ENCODE measurements at regions not wholly inside any gene's neighbourhood (a gene's known extent, or its start where the extent isn't known, plus 50 kb on each side); places are given as distances from the start of the nearest gene placed in this dataset.

GRCh38 chr2:121123268-121123667 is 161.7 kb downstream of the TFCP2L1 start:
- no peak for DNase-seq

DNA sequence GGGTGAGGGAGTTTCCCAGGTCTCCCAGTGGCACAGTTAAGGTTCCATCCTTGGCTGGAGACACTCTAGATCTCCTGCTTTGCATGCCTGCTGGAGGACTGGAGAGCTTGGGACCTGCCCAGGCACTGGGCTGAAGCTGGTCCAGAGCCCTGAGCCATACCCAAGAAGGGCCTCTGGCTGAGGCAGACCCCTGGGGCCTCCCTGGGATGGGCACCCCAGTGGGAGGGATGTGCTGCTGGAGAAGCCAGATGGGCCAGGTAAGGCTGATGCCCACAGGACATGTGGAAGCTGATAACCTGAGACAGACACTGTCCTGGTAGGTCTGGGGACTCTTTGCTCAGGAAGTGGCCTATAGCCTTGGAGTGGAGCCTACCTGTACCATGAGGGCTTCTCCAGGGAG is 160.7 kb downstream of the TFCP2L1 start:
- DNase-seq, result no peak

DNA sequence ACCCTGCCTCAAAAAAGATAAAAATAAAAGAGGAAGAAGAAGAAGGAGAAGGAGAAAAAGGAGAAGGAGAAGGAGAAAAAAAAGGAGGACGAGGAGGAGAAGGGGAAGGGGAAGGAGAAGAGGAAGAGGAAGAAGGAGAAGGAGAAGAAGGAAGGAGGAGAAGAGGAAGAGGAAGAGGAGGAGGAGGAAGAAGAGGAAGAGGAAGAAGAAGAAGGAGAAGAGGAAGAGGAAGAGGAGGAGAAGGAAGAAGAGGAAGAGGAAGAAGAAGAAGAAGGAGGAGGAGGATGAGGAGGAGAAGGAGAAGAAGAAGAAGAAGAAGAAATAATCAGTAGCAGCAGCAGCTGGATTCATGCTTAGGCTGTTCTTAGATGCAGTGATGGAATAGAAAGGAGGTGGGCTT is 159.7 kb downstream of the TFCP2L1 start:
- DNase-seq, result no peak

DNA sequence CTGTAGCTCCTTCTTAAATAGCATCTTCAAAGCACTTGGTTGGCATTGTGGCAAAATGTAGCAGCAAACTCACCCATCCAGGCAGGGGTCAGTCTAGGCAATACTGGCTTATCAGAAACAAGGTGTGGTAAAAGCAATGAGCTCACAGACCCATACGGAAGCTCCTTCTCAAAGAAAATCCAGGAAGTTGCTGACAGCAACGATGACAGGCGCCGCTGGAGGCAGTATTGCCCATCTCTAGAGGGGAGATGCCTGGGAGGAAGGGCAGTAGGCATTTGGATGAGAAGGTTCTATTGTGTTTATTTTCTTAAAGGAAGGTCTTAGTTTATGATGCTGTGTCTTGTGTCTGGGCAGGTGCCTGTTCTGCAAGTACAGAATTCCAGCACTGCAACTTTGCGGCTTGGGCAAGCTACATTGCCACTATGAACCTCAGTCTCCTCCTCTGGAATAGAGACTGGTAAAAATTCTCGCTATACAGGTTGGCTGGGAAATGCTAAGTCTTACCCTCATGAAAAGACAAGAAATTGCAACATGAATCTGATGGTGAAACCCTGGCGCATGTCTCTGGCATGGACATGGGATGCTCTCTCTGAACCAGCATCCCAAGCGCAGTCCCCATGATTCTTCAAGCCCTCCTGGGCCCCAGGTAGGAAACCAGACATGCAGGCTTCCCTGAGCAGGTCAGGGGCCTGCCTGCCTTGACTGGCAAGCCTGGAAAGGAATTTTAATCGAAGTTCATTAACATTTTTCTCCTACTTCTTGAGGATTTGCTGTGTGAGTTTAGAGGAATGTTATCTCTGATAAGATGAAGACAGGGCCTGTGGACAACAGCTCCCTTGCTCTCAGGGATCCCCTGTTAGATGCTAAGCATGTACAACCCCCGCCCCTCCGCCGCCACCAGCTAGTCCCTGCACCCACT is 156.0 kb downstream of the TFCP2L1 start:
- peak; percentile 51 for DNase-seq

GRCh38 chr2:121129692-121130091 is 155.3 kb downstream of the TFCP2L1 start:
- no peak for DNase-seq

GRCh38 chr2:121130301-121130850 is 154.6 kb downstream of the TFCP2L1 start:
- no peak for DNase-seq

DNA sequence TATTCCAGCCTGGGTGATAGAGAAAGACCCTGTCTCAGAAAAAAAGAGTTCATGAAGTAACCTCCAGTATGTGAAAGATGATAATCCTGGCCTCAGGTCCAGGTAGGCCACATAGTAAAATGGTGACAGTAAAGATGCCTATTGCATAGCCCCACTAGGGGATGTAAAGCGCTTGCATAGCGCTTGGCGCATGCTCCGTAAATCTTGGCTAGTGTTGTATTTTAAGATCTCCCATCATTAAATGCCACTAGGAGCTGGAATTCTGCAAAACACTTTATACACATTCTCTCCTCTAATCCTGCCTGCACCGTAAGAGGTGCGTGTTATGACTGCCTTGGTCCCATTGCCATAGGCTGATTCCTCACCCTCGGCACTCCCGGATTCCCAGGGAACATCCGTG is 153.6 kb downstream of the TFCP2L1 start:
- no peak for DNase-seq

GRCh38 chr2:121132054-121132761 is 152.8 kb downstream of the TFCP2L1 start:
- DNase-seq, result no peak

DNA sequence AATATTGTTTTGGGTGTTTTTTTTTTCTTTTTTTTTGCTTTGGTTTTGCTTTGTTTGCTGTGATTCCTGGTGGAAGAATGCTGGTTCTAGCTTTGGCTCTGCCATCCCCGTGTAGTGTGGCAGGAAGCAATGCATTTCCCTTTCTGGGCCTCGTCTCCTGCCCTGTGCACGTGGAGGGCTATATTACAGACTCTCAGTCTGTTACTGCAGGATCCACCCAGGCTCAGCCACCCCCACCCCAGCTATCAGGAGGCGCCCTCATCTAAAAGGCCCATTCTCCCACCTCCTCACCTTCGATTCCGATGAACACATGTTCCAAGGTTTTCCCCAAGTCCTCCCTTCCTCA is 152.3 kb downstream of the TFCP2L1 start:
- no peak for DNase-seq

GRCh38 chr2:121133551-121134319 is 151.3 kb downstream of the TFCP2L1 start:
- DNase-seq, result no peak

DNA sequence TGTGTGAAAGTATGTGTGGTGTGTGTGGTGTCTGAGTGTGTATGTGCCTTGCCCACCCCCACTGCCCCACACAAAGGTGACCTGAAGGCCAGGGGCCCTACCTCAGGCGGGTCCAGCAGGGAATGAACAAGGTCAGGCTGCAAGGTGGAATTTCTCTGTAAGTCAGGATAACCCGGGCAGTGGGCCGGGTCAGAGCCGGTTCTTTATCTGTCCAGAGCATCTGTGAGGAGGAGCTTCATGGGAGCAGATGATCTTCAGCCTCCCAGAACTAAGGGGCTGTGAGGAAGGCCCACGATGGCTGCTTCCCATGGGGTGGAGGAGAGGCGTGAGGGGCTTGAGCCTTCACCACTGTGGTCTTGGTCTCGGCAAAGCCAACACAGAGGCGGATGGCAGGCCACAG is 150.3 kb downstream of the TFCP2L1 start:
- no peak for DNase-seq

- DNase-seq, result no peak
Observed at GRCh38 chr2:121135168-121135853, 149.7 kb downstream of the TFCP2L1 start.

DNA sequence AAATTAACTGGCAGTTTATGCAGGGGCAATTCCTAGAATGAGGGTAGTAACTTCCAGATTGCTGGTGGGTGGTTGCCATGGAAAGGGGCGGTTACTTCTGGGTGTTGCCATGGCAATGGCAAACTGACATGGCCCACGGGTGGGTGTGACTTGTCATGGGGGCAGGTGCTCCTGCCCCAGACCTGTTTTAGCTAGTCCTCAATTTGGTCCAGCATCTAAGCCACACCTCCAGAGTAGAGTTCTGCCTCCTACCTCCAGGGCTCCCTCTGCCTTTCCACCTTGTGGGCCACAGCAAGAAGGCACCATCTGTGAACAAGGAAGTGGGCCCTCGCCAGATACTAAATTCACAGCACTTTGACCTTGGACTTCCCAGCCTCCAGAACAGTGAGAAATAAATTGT is 148.7 kb downstream of the TFCP2L1 start:
- DNase-seq, result no peak

- DNase-seq, result no peak
Observed at GRCh38 chr2:121137571-121137970, 147.4 kb downstream of the TFCP2L1 start.

DNA sequence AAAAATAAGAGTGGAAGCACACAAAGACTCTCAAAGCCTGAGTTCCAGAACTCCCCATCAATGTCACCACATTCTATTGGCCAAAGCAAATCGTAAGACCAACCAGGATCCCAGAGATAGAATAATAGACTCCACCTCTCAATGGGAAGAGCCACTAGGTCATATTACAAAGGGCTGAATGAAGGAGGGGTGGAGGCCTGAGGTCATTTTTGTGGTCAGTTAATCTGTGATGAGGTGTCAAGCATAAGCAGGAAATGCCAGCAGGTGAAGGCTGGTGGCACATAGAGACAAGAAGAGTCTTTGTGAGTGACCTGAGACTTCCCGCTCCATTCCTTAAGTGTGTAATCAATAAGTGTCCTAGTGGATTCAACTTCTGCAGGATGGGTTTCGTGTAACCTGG is 144.3 kb downstream of the TFCP2L1 start:
- DNase-seq, result no peak

DNA sequence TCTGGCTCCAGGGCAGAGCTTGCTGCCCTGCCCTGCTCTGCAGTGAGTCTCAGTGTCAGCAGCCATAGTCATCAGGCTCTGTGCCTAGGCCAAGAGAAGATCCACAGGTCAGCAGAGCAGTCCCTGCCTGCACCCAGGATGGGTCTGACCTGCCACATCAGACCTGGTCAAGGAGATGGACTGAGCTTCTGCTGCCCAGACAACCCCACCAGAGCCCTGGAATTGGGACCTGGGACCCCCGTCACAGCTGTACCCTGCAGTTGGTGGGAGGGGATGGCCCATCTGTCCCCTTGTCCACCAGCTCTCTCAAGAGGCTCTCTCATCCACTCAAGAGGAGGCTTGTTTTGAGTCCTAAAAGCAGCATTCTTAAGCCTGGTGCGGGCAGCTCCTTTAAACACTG is 142.6 kb downstream of the TFCP2L1 start:
- no peak for DNase-seq

DNA sequence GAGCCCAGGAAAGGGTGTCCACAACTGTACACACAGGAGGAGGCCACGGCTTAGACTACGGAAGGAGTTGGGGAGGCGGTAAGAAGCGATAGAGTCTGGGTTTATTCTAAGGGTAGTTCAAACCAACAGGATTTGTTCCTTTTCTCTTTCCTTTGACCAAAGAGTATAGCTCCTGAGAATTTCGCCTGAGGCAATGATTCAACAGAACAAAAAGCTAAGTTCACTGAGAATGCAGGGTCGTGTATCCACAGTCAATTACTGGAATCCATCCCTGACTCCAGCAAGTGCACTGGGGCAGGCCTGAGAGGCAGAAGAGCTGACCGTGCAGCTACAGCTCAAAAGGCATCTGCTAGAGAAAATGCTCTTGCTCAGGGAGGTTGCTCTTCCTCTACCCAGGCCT is 140.9 kb downstream of the TFCP2L1 start:
- no peak for DNase-seq

DNA sequence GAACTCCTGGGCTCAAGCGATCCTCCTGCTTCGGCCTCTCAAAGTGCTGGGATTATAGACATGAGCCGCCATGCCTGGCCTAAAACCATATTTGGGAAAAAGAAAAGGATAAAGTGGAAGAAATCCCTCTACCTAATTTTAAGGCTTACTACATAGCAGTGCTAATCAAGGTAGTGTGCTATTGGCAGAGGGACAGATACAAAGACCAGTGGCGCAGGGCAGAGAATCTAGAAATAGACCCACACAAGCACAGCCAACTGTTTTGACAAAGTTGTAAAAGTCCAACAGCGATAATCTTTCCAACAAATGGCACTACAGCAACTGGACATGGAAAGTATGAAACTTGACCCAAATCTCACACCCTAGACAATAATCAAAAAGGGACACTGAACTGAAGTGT is 138.4 kb downstream of the TFCP2L1 start:
- no peak for DNase-seq

- DNase-seq, result no peak
Observed at GRCh38 chr2:121147766-121148165, 137.2 kb downstream of the TFCP2L1 start.

DNA sequence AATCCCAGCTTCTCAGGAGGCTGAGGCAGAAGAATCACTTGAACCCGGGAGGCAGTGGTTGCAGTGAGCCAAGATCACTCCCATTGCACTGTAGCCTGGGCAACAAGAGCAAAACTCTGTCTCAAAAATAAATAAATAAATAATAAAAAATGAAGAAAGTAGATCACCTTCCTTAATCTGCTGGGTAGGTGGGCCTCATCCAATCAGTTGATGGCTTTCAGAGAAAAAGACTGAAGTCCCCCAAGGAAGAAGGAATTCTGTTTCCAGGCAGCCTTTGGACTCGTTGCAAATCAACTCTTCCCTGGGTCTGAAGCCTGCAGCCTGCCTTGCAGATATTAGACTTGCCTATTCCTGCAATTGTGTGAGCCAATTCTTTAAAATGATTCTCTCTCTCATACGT is 136.5 kb downstream of the TFCP2L1 start:
- no peak for DNase-seq

DNA sequence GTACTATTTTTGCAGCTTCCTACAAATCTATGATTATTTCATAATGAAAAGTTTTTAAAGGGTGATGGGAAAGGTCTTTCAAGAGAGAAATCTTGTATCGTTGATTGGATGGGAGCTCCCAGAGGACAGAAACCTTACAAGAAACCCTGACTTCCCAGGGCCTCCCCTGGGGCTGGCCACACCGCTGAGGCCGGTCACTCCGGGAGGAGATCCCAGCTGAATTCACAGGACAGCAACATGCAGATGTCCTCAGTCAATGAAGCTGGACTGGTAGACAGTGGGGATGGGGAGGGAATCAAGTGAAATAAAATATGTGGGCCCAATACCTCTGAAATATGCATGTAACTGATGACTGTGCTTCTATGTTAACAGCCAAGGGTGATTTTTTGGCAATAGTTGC is 135.6 kb downstream of the TFCP2L1 start:
- no peak for DNase-seq

DNA sequence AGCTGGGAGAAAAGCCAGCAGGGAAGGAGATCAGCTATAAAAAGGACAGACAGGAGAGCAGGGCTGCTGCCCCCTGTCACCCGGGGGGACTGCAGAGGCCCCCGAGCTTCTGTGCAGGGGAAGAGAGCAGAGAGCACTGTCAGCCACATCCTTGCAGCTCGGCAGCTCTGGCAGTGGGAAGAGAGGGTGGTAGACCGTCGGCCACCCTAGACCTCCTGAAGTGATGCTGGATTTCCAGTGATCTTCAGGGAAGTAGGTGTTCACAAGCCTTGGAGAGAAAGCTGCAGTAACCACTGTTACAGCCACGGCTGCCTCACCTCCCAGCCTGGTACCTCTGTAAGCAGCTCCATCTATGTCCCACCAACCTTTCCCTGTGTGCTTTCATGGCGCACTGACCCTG is 134.9 kb downstream of the TFCP2L1 start:
- no peak for DNase-seq

GRCh38 chr2:121150713-121151112 is 134.3 kb downstream of the TFCP2L1 start:
- DNase-seq, result no peak
